ENCODE measurements at regions not wholly inside any gene's neighbourhood (a gene's known extent, or its start where the extent isn't known, plus 50 kb on each side); places are given as distances from the start of the nearest gene placed in this dataset.

DNA sequence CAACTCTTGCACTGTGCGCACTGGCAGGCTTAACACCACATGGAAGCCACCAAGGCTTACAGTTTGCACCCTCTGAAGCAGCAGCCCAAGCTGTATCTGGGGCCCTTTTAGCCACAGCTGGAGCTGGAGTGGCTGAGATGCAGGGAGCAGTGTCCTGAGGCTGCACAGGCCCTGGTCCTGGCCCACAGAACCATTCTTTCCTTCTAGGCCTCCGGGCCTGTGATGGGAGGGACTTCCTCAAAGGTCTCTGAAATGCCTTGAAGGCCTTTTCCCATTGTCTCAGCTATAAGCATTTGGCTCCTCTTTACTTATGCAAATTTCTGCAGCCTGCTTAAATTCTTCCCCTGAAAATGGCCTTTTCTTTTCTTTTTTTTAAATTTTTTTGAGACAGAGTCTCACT, 104.4 kb upstream of the CPLX2 start:
- TF ChIP-seq, protein P1, sequence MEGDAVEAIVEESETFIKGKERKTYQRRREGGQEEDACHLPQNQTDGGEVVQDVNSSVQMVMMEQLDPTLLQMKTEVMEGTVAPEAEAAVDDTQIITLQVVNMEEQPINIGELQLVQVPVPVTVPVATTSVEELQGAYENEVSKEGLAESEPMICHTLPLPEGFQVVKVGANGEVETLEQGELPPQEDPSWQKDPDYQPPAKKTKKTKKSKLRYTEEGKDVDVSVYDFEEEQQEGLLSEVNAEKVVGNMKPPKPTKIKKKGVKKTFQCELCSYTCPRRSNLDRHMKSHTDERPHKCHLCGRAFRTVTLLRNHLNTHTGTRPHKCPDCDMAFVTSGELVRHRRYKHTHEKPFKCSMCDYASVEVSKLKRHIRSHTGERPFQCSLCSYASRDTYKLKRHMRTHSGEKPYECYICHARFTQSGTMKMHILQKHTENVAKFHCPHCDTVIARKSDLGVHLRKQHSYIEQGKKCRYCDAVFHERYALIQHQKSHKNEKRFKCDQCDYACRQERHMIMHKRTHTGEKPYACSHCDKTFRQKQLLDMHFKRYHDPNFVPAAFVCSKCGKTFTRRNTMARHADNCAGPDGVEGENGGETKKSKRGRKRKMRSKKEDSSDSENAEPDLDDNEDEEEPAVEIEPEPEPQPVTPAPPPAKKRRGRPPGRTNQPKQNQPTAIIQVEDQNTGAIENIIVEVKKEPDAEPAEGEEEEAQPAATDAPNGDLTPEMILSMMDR (IDR thresholded peaks at IDR 0.05): no peak
- TF ChIP-seq EP300 (IDR thresholded peaks at IDR 0.05) (no peak), POLR2A (IDR thresholded peaks at IDR 0.05) (no peak), POLR2AphosphoS5 (IDR thresholded peaks at IDR 0.05) (no peak)

Measured in sigmoid colon (tissue), 4 donors.